ENCODE measurements at regions not wholly inside any gene's neighbourhood (a gene's known extent, or its start where the extent isn't known, plus 50 kb on each side); places are given as distances from the start of the nearest gene placed in this dataset.

- TF ChIP-seq CTCF (IDR thresholded peaks at IDR 0.05) (no peak), EZH2 (IDR thresholded peaks at IDR 0.05; ENCODE audit: borderline replicate concordance, insufficient read depth, low read depth, low read length, poor library complexity, severe bottlenecking) (no peak)
These were observed 136.3 kb downstream of the TMCO5A start for GRCh38 chr15:38070778-38071177.
